ENCODE measurements at regions not wholly inside any gene's neighbourhood (a gene's known extent, or its start where the extent isn't known, plus 50 kb on each side); places are given as distances from the start of the nearest gene placed in this dataset.

DNA sequence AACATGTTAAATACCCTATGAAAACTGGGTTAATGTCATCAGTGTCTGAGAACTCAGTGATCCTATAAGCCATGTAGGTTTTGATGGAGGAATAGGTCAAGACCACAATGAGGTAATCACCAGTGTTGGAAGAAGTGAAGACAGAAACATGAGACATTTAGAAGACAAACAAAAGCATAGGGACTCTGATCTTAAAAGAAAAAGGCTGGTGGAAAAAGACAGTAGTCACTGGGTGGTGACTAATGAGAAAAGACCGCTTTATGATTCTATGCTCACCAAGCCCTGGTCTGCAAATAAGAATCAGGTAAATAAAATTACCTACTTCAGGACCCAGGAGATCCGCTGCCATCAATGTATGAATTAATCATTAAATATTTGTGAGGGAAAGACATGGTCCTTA is 271.9 kb downstream of the GPD2 start:
- TF ChIP-seq, protein P1, sequence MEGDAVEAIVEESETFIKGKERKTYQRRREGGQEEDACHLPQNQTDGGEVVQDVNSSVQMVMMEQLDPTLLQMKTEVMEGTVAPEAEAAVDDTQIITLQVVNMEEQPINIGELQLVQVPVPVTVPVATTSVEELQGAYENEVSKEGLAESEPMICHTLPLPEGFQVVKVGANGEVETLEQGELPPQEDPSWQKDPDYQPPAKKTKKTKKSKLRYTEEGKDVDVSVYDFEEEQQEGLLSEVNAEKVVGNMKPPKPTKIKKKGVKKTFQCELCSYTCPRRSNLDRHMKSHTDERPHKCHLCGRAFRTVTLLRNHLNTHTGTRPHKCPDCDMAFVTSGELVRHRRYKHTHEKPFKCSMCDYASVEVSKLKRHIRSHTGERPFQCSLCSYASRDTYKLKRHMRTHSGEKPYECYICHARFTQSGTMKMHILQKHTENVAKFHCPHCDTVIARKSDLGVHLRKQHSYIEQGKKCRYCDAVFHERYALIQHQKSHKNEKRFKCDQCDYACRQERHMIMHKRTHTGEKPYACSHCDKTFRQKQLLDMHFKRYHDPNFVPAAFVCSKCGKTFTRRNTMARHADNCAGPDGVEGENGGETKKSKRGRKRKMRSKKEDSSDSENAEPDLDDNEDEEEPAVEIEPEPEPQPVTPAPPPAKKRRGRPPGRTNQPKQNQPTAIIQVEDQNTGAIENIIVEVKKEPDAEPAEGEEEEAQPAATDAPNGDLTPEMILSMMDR (IDR thresholded peaks at IDR 0.05) = no peak
- TF ChIP-seq EHMT2 (IDR thresholded peaks at IDR 0.05; ENCODE audit: low read depth) = no peak
- no peak for TF ChIP-seq JUN (IDR thresholded peaks at IDR 0.05)
- no peak for TF ChIP-seq EP300 (IDR thresholded peaks at IDR 0.05)
- TF ChIP-seq, protein P2, sequence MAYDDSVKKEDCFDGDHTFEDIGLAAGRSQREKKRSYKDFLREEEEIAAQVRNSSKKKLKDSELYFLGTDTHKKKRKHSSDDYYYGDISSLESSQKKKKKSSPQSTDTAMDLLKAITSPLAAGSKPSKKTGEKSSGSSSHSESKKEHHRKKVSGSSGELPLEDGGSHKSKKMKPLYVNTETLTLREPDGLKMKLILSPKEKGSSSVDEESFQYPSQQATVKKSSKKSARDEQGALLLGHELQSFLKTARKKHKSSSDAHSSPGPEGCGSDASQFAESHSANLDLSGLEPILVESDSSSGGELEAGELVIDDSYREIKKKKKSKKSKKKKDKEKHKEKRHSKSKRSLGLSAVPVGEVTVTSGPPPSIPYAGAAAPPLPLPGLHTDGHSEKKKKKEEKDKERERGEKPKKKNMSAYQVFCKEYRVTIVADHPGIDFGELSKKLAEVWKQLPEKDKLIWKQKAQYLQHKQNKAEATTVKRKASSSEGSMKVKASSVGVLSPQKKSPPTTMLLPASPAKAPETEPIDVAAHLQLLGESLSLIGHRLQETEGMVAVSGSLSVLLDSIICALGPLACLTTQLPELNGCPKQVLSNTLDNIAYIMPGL (CRISPR knock-in tag; IDR thresholded peaks at IDR 0.05; ENCODE audit: borderline replicate concordance) = no peak
- TF ChIP-seq PHF8 (IDR thresholded peaks at IDR 0.05; ENCODE audit: borderline replicate concordance, low read depth) = no peak
- no peak for TF ChIP-seq CHD2 (IDR thresholded peaks at IDR 0.05; ENCODE audit: low read length, partially characterized antibody)
- no peak for TF ChIP-seq CEBPB (IDR thresholded peaks at IDR 0.05)
- TF ChIP-seq ZC3H11A (IDR thresholded peaks at IDR 0.05) = no peak
- no peak for TF ChIP-seq SMC3 (IDR thresholded peaks at IDR 0.05)
- TF ChIP-seq TP53 (CRISPR knock-in tag; IDR thresholded peaks at IDR 0.05) = no peak

Data from A549 (cell line).